ENCODE measurements at regions not wholly inside any gene's neighbourhood (a gene's known extent, or its start where the extent isn't known, plus 50 kb on each side); places are given as distances from the start of the nearest gene placed in this dataset.

DNA sequence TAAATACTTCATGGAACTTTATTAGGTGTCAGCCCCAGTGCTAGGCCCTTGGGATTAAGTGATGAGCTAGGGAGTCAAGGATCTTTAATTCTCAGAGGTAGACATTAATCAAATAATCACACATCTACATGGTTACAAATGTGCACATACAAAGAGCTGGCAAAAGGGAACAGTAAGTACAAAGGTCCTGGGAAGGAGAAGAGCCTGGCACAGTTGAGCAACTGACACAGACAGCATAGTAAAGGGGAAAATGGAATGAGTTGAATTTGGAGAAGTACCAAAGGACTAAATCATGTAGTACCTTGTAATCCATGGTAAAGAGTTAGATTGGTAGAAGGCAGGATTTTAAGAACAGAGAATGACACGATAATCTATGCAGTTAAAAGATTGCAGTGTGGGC lies 116.3 kb downstream of the APIP start:
- no peak for TF ChIP-seq FOXA1 (IDR thresholded peaks at IDR 0.05)
- no peak for TF ChIP-seq PKNOX1 (IDR thresholded peaks at IDR 0.05)
- no peak for TF ChIP-seq FOXK2 (IDR thresholded peaks at IDR 0.05)
- TF ChIP-seq ELF4 (IDR thresholded peaks at IDR 0.05), result no peak
- no peak for TF ChIP-seq SP1 (IDR thresholded peaks at IDR 0.05)
- no peak for TF ChIP-seq HDGF (IDR thresholded peaks at IDR 0.05; ENCODE audit: borderline replicate concordance)
- no peak for TF ChIP-seq ZNF384 (IDR thresholded peaks at IDR 0.05)
- no peak for TF ChIP-seq LEF1 (IDR thresholded peaks at IDR 0.05; ENCODE audit: borderline replicate concordance)

Measured in HEK293T (cell line).